ENCODE measurements at regions not wholly inside any gene's neighbourhood (a gene's known extent, or its start where the extent isn't known, plus 50 kb on each side); places are given as distances from the start of the nearest gene placed in this dataset.

- no peak for DNase-seq (ENCODE audit: low spot score in 2 of 2)
- Histone ChIP-seq H3K27me3 (no peaks in the 10 kb centered on the region), H3K36me3 (no peaks in the 10 kb centered on the region), H3K4me3 (no peak overlapping the region), H3K27ac (no peak overlapping the region), H3K4me1 (no peaks in the 10 kb centered on the region), H3K9me3 (no peaks in the 10 kb centered on the region)
- TF ChIP-seq CTCF (IDR thresholded peaks at IDR 0.05), result no peak
- intact Hi-C loops (cut with DNase I), result no loop called here
Observed at GRCh38 chr10:76631884-76632766, 1005.5 kb downstream of the KCNMA1 start.

- no peak for TF ChIP-seq CTCF (IDR thresholded peaks at IDR 0.05)
- intact Hi-C loops (cut with DNase I), result no loop called here
Observed at GRCh38 chr10:76631036-76631670, 1006.5 kb downstream of the KCNMA1 start.

GRCh38 chr10:76628801-76629200 is 1008.8 kb downstream of the KCNMA1 start:
- H3K27ac ChIP-seq, result no peak overlapping the region
- no peaks in the 10 kb centered on the region for H3K27me3 ChIP-seq
- TF ChIP-seq CTCF (IDR thresholded peaks at IDR 0.05), result no peak
- no peak for DNase-seq (ENCODE audit: low spot score in 2 of 2)
- no peak overlapping the region for H3K4me3 ChIP-seq
- H3K9me3 ChIP-seq, result no peaks in the 10 kb centered on the region
- peaks cover 0 to 6% of the 10 kb centered on the region in 2 donors for H3K4me1 ChIP-seq
- intact Hi-C loops (cut with DNase I), result no loop called here
- H3K36me3 ChIP-seq, result no peaks in the 10 kb centered on the region

More at GRCh38 chr10:76631036-76631670, 1006.5 kb downstream of the KCNMA1 start:
- no peak for DNase-seq (ENCODE audit: low spot score in 2 of 2)
- Histone ChIP-seq H3K4me3 (no peak overlapping the region), H3K9me3 (no peaks in the 10 kb centered on the region), H3K27me3 (no peaks in the 10 kb centered on the region), H3K4me1 (peaks cover 0 to 6% of the 10 kb centered on the region in 2 donors), H3K27ac (no peak overlapping the region), H3K36me3 (no peaks in the 10 kb centered on the region)

- peaks cover 0 to 6% of the 10 kb centered on the region in 2 donors for H3K4me1 ChIP-seq
- H3K9me3 ChIP-seq, result no peaks in the 10 kb centered on the region
- no peak for TF ChIP-seq CTCF (IDR thresholded peaks at IDR 0.05)
- intact Hi-C loops (cut with DNase I), result no loop called here
- no peaks in the 10 kb centered on the region for H3K27me3 ChIP-seq
- H3K27ac ChIP-seq, result no peak overlapping the region
- no peak for DNase-seq (ENCODE audit: low spot score in 2 of 2)
- H3K4me3 ChIP-seq, result no peak overlapping the region
- H3K36me3 ChIP-seq, result no peaks in the 10 kb centered on the region
Observed at GRCh38 chr10:76626386-76626785, 1011.2 kb downstream of the KCNMA1 start.

GRCh38 chr10:76624470-76624869 is 1013.1 kb downstream of the KCNMA1 start:
- peaks cover 0 to 6% of the 10 kb centered on the region in 2 donors for H3K9me3 ChIP-seq
- H3K36me3 ChIP-seq, result no peaks in the 10 kb centered on the region
- no peak overlapping the region for H3K27ac ChIP-seq
- no peak overlapping the region for H3K4me3 ChIP-seq
- intact Hi-C loops (cut with DNase I), result no loop called here
- DNase-seq (ENCODE audit: low spot score in 2 of 2), result no peak
- no peak for TF ChIP-seq CTCF (IDR thresholded peaks at IDR 0.05)
- H3K4me1 ChIP-seq, result peaks cover 0 to 6% of the 10 kb centered on the region in 2 donors
- H3K27me3 ChIP-seq, result no peaks in the 10 kb centered on the region
